Endothelial cell of umbilical vein (primary cell): ENCODE measurements at regions not wholly inside any gene's neighbourhood (a gene's known extent, or its start where the extent isn't known, plus 50 kb on each side); places are given as distances from the start of the nearest gene placed in this dataset.

Experiments
- BruUV-seq: library from RNA; stranded (reverse); fragments of 400-500 nt; replicated peaks from 2 replicates; lab custom pipeline; 2021; lab: Mats Ljungman, UMichigan
- CTCF ChIA-PET: fragments of 300-600, 350-600 bp; sonication (Branson Sonifier 250); formaldehyde crosslinking; loops from one replicate; lab custom pipeline; 2021; ENCODE audit warnings: antibody characterized with exemption, inconsistent platforms; lab: Charles Lee
- POLR2A ChIA-PET: fragments of 300-600, 350-600 bp; sonication (Branson Sonifier 250); formaldehyde crosslinking; loops from one replicate; lab custom pipeline; 2021; ENCODE audit warnings: antibody characterized with exemption, inconsistent platforms; lab: Charles Lee
- DNase-seq: peaks from one replicate; pipeline ENCODE4 v3.0.0-alpha.2; 2011; ENCODE audit warnings: low read depth, low spot score
- FAIRE-seq: peaks from 2 replicates; lab custom pipeline; 2011; peaks lifted over from hg19 to GRCh38; lab: Jason Lieb, UNC
- H2AFZ ChIP-seq: 2 replicates; pipeline ENCODE4 v1.6.0; 2012; ENCODE audit warnings: low read depth, low read length, control low read depth, inconsistent platforms
- H3K27ac ChIP-seq: 2 replicates; pipeline ENCODE4 v1.5.1; 2011; ENCODE audit warnings: low read depth, mild to moderate bottlenecking, control low read depth, low read length, moderate library complexity; ENCODE audit not compliant: insufficient read depth
- H3K27me3 ChIP-seq, 2 experiments: 2 replicates each; pipeline versions ENCODE4 v1.6.0 to v1.6.1; 2011; ENCODE audit warnings: low read length in 2 of 2, mixed read lengths in 1 of 2; ENCODE audit not compliant: control insufficient read depth in 2 of 2, insufficient read depth in 2 of 2
- H3K36me3 ChIP-seq, 2 experiments: 2 replicates in 1 of 2; 3 replicates in 1 of 2; pipeline ENCODE4 v1.5.1; 2011; ENCODE audit warnings: low read length in 2 of 2, mild to moderate bottlenecking in 1 of 2, moderate library complexity in 1 of 2; ENCODE audit not compliant: control insufficient read depth in 2 of 2, insufficient read depth in 2 of 2; ENCODE audit errors: extremely low read depth in 1 of 2
- H3K4me1 ChIP-seq: 3 replicates; pipeline ENCODE4 v1.5.1; 2011; ENCODE audit warnings: mild to moderate bottlenecking, low read length; ENCODE audit not compliant: control insufficient read depth, insufficient read depth; ENCODE audit errors: extremely low read depth
- H3K4me2 ChIP-seq: 2 replicates; pipeline ENCODE4 v1.6.1; 2011; ENCODE audit warnings: low read length, control low read depth, mixed read lengths; ENCODE audit not compliant: insufficient read depth
- H3K4me3 ChIP-seq, 3 experiments: fragments of 200-600 bp in 1 of 3; sonication (generic), shearing (Covaris generic) in 1 of 3; replicated peaks in 1 of 3; 2 replicates each; pipeline ENCODE4 v1.5.1; 2011 to 2016; ENCODE audit warnings: control low read depth in 3 of 3, low read length in 3 of 3, mild to moderate bottlenecking in 2 of 3, inconsistent platforms in 1 of 3, low read depth in 1 of 3, moderate library complexity in 1 of 3; ENCODE audit not compliant: insufficient read depth in 1 of 3
- H3K79me2 ChIP-seq: 2 replicates; pipeline ENCODE4 v1.6.0; 2012; ENCODE audit warnings: low read length, inconsistent platforms; ENCODE audit not compliant: control insufficient read depth, insufficient read depth
- H3K9ac ChIP-seq: replicated peaks from 2 replicates; pipeline ENCODE3; 2011; ENCODE audit warnings: low read length, control low read depth; ENCODE audit not compliant: insufficient read depth; ENCODE audit errors: extremely low read depth
- H3K9me1 ChIP-seq: replicated peaks from 3 replicates; pipeline ENCODE4 v1.6.0; 2011; ENCODE audit warnings: mild to moderate bottlenecking, low read length; ENCODE audit not compliant: control insufficient read depth, insufficient read depth; ENCODE audit errors: extremely low read depth
- H3K9me3 ChIP-seq: replicated peaks from 2 replicates; pipeline ENCODE4 v1.5.1; 2012; ENCODE audit warnings: low read length, inconsistent platforms; ENCODE audit not compliant: control insufficient read depth, insufficient read depth
- H4K20me1 ChIP-seq: replicated peaks from 2 replicates; pipeline ENCODE3; 2011; ENCODE audit warnings: mild to moderate bottlenecking, low read length; ENCODE audit not compliant: control insufficient read depth, insufficient read depth; ENCODE audit errors: extremely low read depth
- EZH2 ChIP-seq: IDR thresholded peaks from 2 replicates; pipeline ENCODE4 v1.6.1; 2012; ENCODE audit warnings: borderline replicate concordance, low read depth, mild to moderate bottlenecking, moderate library complexity, low read length, inconsistent platforms; ENCODE audit not compliant: severe bottlenecking
- FOS ChIP-seq: IDR thresholded peaks from 2 replicates; pipeline ENCODE4 v1.6.1; 2011; ENCODE audit warnings: mild to moderate bottlenecking, low read length, moderate library complexity, borderline replicate concordance; ENCODE audit not compliant: insufficient read depth
- GATA2 ChIP-seq: IDR thresholded peaks from 2 replicates; pipeline ENCODE4 v1.7.0; 2011; ENCODE audit warnings: low read depth, mild to moderate bottlenecking, moderate library complexity, mixed read lengths, low read length; ENCODE audit not compliant: insufficient read length, insufficient read depth
- JUN ChIP-seq: IDR thresholded peaks from 2 replicates; pipeline ENCODE4 v1.6.1; 2011; ENCODE audit warnings: borderline replicate concordance, low read depth; ENCODE audit not compliant: insufficient read length, insufficient read depth
- MYC ChIP-seq: IDR thresholded peaks from one replicate; pipeline ENCODE4 v1.6.1; 2011; ENCODE audit warnings: mild to moderate bottlenecking, low read depth, low read length
- POLR2A ChIP-seq: IDR thresholded peaks from 2 replicates; pipeline ENCODE4 v1.6.1; 2012; ENCODE audit warnings: low read depth, mild to moderate bottlenecking, control low read depth, low read length
- POLR2AphosphoS5 ChIP-seq: IDR thresholded peaks from 2 replicates; pipeline ENCODE4 v1.6.1; 2012; ENCODE audit warnings: low read depth, mild to moderate bottlenecking, control low read depth, low read length, moderate library complexity; ENCODE audit not compliant: insufficient read depth
- dilution Hi-C: fragments of 300-500 bp; cut with MboI; formaldehyde crosslinking; loops from one replicate; pipeline ENCODE4 v1.15.0; 2019; ENCODE audit warnings: low sequenced_read_pairs; ENCODE audit not compliant: extremely low pct_ligation_motif_present
- intact Hi-C: fragments of 100-400 bp; cut with micrococcal nuclease; formaldehyde crosslinking; loops from one replicate; pipeline ENCODE4 v1.10.0; 2022
- TF ChIP-seq, protein P1 (sequence below), 2 donors: IDR thresholded peaks; 1 replicate in 1 of 2; 2 replicates in 1 of 2; pipeline ENCODE4 v1.5.1; 2011; ENCODE audit warnings: low read length in 2 of 2, mild to moderate bottlenecking in 2 of 2, moderate library complexity in 2 of 2, control low read depth in 1 of 2, inconsistent platforms in 1 of 2, low read depth in 1 of 2; ENCODE audit not compliant: insufficient read depth in 1 of 2; ENCODE audit errors: extremely low read depth in 1 of 2
- TF ChIP-seq, protein P2 (sequence below): IDR thresholded peaks from 2 replicates; pipeline ENCODE4 v1.6.1; 2011; ENCODE audit not compliant: insufficient read depth, insufficient read length

DNA sequence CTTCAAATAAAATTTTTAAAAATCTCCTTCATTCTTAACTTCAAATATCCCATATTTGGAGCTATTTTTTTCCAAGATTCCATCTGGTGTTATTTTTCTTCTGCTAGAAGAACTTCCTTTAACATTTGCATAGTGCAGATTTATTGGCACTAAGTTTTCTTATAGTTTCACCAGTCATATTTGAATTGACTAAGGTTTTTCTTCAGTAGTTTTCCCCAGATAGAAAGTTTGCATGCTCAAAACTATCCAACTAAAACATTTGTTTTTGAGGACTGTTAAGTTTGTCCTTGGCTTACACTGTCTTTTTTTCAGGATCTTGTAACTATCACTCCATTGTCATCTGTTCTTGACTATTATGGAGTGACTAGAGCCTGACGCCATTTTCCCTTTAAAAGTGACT, 606.7 kb downstream of the TAF11L14 start:
- H3K4me1 ChIP-seq = no peaks in the 10 kb centered on the region
- H3K4me3 ChIP-seq = no peak overlapping the region
- dilution Hi-C loops = no loop called here
- BruUV-seq = no TSS peak
- intact Hi-C loops = no loop called here
- no peaks in the 10 kb centered on the region for H3K79me2 ChIP-seq
- DNase-seq (no peak), FAIRE-seq (no peak)
- ChIA-PET CTCF (no interaction called here), POLR2A (no interaction called here)
- H2AFZ ChIP-seq = no peak overlapping the region
- no peaks in the 10 kb centered on the region for H4K20me1 ChIP-seq
- no peaks in the 10 kb centered on the region for H3K9me1 ChIP-seq
- no peaks in the 10 kb centered on the region for H3K9me3 ChIP-seq
- H3K27me3 ChIP-seq = no peaks in the 10 kb centered on the region
- no peaks in the 10 kb centered on the region for H3K36me3 ChIP-seq
- no peak overlapping the region for H3K27ac ChIP-seq
- H3K9ac ChIP-seq = no peak overlapping the region
- TF ChIP-seq GATA2 (no peak), EZH2 (no peak), FOS (no peak), POLR2AphosphoS5 (no peak), JUN (no peak), MYC (no peak), POLR2A (no peak)
- TF ChIP-seq, protein P1, sequence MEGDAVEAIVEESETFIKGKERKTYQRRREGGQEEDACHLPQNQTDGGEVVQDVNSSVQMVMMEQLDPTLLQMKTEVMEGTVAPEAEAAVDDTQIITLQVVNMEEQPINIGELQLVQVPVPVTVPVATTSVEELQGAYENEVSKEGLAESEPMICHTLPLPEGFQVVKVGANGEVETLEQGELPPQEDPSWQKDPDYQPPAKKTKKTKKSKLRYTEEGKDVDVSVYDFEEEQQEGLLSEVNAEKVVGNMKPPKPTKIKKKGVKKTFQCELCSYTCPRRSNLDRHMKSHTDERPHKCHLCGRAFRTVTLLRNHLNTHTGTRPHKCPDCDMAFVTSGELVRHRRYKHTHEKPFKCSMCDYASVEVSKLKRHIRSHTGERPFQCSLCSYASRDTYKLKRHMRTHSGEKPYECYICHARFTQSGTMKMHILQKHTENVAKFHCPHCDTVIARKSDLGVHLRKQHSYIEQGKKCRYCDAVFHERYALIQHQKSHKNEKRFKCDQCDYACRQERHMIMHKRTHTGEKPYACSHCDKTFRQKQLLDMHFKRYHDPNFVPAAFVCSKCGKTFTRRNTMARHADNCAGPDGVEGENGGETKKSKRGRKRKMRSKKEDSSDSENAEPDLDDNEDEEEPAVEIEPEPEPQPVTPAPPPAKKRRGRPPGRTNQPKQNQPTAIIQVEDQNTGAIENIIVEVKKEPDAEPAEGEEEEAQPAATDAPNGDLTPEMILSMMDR (IDR thresholded peaks at IDR 0.05; ENCODE audit: extremely low read depth in 1 of 2, insufficient read depth in 1 of 2, low read depth in 1 of 2, low read length in 2 of 2) = no peak
- TF ChIP-seq, protein P2, sequence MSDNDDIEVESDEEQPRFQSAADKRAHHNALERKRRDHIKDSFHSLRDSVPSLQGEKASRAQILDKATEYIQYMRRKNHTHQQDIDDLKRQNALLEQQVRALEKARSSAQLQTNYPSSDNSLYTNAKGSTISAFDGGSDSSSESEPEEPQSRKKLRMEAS = no peak
- H3K4me2 ChIP-seq = no peak overlapping the region
